Osteoblast (primary cell): ENCODE measurements at regions not wholly inside any gene's neighbourhood (a gene's known extent, or its start where the extent isn't known, plus 50 kb on each side); places are given as distances from the start of the nearest gene placed in this dataset.

Experiments
- DNase-seq: peaks from one replicate; pipeline ENCODE4 v3.0.0; 2011; ENCODE audit warnings: low spot score, mixed read lengths; ENCODE audit not compliant: insufficient read length; ENCODE audit errors: missing footprints
- H2AFZ ChIP-seq: 2 replicates; pipeline ENCODE4 v1.6.0; 2011; ENCODE audit warnings: mild to moderate bottlenecking, low read length
- H3K27ac ChIP-seq: 2 replicates; pipeline ENCODE4 v1.5.1; 2011; ENCODE audit warnings: mild to moderate bottlenecking, low read depth, low read length, moderate library complexity
- H3K27me3 ChIP-seq: 2 replicates; pipeline ENCODE4 v1.6.0; 2012; ENCODE audit warnings: mild to moderate bottlenecking, control low read depth, inconsistent platforms, low read length, moderate library complexity; ENCODE audit not compliant: insufficient read depth
- H3K36me3 ChIP-seq: 2 replicates; pipeline ENCODE4 v1.5.1; 2011; ENCODE audit warnings: mild to moderate bottlenecking, low read length, control low read depth, moderate library complexity; ENCODE audit not compliant: insufficient read depth
- H3K4me1 ChIP-seq: 2 replicates; pipeline ENCODE4 v1.5.1; 2011; ENCODE audit warnings: mild to moderate bottlenecking, low read length, control low read depth, moderate library complexity; ENCODE audit not compliant: insufficient read depth
- H3K4me2 ChIP-seq: 2 replicates; pipeline ENCODE4 v1.6.0; 2011; ENCODE audit warnings: mild to moderate bottlenecking, low read length; ENCODE audit not compliant: insufficient read depth
- H3K4me3 ChIP-seq: fragments of 200-600 bp; sonication (generic); 3 replicates; pipeline ENCODE4 v1.5.1; 2012; ENCODE audit warnings: mild to moderate bottlenecking, low read length, inconsistent platforms; ENCODE audit not compliant: insufficient read depth
- H3K79me2 ChIP-seq: 2 replicates; pipeline ENCODE4 v1.6.0; 2012; ENCODE audit warnings: mild to moderate bottlenecking, low read length, control low read depth, inconsistent platforms; ENCODE audit not compliant: insufficient read depth
- H3K9me3 ChIP-seq: 2 replicates; pipeline ENCODE4 v1.5.1; 2011; ENCODE audit warnings: low read depth, low read length, control low read depth
- H4K20me1 ChIP-seq: 2 replicates; pipeline ENCODE4 v1.6.0; 2012; ENCODE audit warnings: mild to moderate bottlenecking, low read length, control low read depth; ENCODE audit not compliant: insufficient read depth
- CTCF ChIP-seq: IDR thresholded peaks from 2 replicates; pipeline ENCODE4 v1.5.1; 2011; ENCODE audit warnings: mild to moderate bottlenecking, low read depth, low read length, moderate library complexity; ENCODE audit errors: extremely low read depth

GRCh38 chr13:108368250-108368905, 98.9 kb downstream of the TNFSF13B start:
- Histone ChIP-seq H3K4me1 (no peaks in the 10 kb centered on the region), H2AFZ (no peak overlapping the region), H4K20me1 (no peaks in the 10 kb centered on the region), H3K4me2 (no peak overlapping the region), H3K27ac (no peak overlapping the region), H3K27me3 (no peaks in the 10 kb centered on the region), H3K4me3 (no peak overlapping the region), H3K9me3 (no peaks in the 10 kb centered on the region), H3K79me2 (no peaks in the 10 kb centered on the region), H3K36me3 (no peaks in the 10 kb centered on the region)
- TF ChIP-seq CTCF, result no peak
- no peak for DNase-seq

DNA sequence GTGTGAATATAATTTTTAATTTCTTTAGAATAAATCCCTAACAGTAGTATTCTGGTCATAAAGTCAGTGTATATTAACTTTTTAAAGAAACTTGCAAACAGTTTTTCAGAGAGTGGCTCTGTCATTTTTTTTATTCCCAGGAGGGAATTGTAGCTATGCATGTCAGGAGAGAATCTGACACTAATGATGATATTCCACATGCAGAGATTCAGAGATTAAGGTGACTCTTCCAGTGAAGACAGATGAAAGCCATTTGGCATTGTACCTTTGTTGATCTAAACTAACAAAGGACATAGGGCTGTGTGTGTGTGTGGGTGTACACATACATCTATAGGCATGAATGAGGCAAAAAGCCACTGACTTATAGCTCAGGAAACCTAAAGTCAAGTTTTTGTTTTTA, 99.9 kb downstream of the TNFSF13B start:
- Histone ChIP-seq H2AFZ (no peak overlapping the region), H3K4me3 (no peak overlapping the region), H3K27ac (no peak overlapping the region), H3K4me2 (no peak overlapping the region), H3K9me3 (no peaks in the 10 kb centered on the region), H3K36me3 (no peaks in the 10 kb centered on the region), H3K4me1 (no peaks in the 10 kb centered on the region), H4K20me1 (no peaks in the 10 kb centered on the region), H3K79me2 (no peaks in the 10 kb centered on the region), H3K27me3 (no peaks in the 10 kb centered on the region)
- TF ChIP-seq CTCF, result no peak
- no peak for DNase-seq

- no peak for DNase-seq
- Histone ChIP-seq H3K4me2 (no peak overlapping the region), H3K4me1 (no peaks in the 10 kb centered on the region), H3K27ac (no peak overlapping the region), H3K4me3 (no peak overlapping the region), H3K79me2 (no peaks in the 10 kb centered on the region), H3K27me3 (no peaks in the 10 kb centered on the region), H4K20me1 (no peaks in the 10 kb centered on the region), H3K9me3 (no peaks in the 10 kb centered on the region), H3K36me3 (no peaks in the 10 kb centered on the region), H2AFZ (no peak overlapping the region)
- no peak for TF ChIP-seq CTCF
Observed at GRCh38 chr13:108375034-108375433, 105.5 kb downstream of the TNFSF13B start.

DNA sequence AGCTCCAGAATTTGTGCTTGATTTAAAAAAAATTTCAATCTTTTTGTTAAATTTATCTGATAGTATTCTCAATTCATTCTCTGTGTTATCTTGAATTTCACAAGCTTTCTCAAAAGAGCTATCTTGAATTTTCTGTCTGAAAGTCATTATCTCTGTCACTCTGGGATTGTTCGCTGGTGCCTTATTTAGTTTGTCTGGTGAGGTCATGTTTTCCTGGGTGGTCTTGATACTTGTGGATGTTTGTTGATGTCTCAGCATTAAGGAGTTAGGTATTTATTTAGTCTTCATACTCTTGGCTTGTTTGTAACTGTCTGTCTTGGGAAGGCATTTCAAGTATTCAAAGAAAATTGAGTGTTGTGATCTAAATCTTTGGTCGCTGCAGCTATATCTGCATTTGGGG, 106.3 kb downstream of the TNFSF13B start:
- no peak overlapping the region for H2AFZ ChIP-seq
- H3K79me2 ChIP-seq, result no peaks in the 10 kb centered on the region
- H3K4me2 ChIP-seq, result no peak overlapping the region
- no peaks in the 10 kb centered on the region for H3K4me1 ChIP-seq
- no peaks in the 10 kb centered on the region for H3K9me3 ChIP-seq
- H3K27me3 ChIP-seq, result no peaks in the 10 kb centered on the region
- no peak for TF ChIP-seq CTCF
- H3K4me3 ChIP-seq, result no peak overlapping the region
- no peak for DNase-seq
- no peaks in the 10 kb centered on the region for H3K36me3 ChIP-seq
- H3K27ac ChIP-seq, result no peak overlapping the region
- H4K20me1 ChIP-seq, result no peaks in the 10 kb centered on the region
